Stomach smooth muscle (tissue), 2 donors: ENCODE measurements at regions not wholly inside any gene's neighbourhood (a gene's known extent, or its start where the extent isn't known, plus 50 kb on each side); places are given as distances from the start of the nearest gene placed in this dataset.

Source experiments
- H3K27ac ChIP-seq: one replicate; pipeline ENCODE4 v1.7.0; 2013; ENCODE audit warnings: mild to moderate bottlenecking, low read length, inconsistent platforms
- H3K27me3 ChIP-seq, 2 donors: one replicate each; pipeline ENCODE4 v1.7.0; 2013; ENCODE audit warnings: low read length in 2 of 2; ENCODE audit not compliant: insufficient read depth in 2 of 2, control insufficient read depth in 1 of 2
- H3K36me3 ChIP-seq, 2 donors: one replicate each; pipeline ENCODE4 v1.7.0; 2013; ENCODE audit warnings: low read length in 2 of 2; ENCODE audit not compliant: control insufficient read depth in 2 of 2, insufficient read depth in 2 of 2
- H3K4me1 ChIP-seq: one replicate; pipeline ENCODE4 v1.7.0; 2013; ENCODE audit warnings: low read length; ENCODE audit not compliant: control insufficient read depth, insufficient read depth
- H3K4me3 ChIP-seq, 2 donors: one replicate each; pipeline ENCODE4 v1.7.0; 2013; ENCODE audit warnings: low read length in 2 of 2
- H3K9ac ChIP-seq, 2 donors: one replicate each; pipeline ENCODE4 v1.7.0; 2013; ENCODE audit warnings: low read length in 2 of 2, mild to moderate bottlenecking in 1 of 2
- H3K9me3 ChIP-seq, 2 donors: one replicate each; pipeline ENCODE4 v1.7.0; 2013; ENCODE audit warnings: low read length in 2 of 2; ENCODE audit not compliant: control insufficient read depth in 2 of 2
- donor health status: healthy.
- donor health status: Pancreatic carcinoma.

- Histone ChIP-seq H3K36me3 (no peaks in the 10 kb centered on the region), H3K27ac (no peak overlapping the region), H3K4me3 (no peak overlapping the region), H3K27me3 (no peaks in the 10 kb centered on the region), H3K9me3 (peaks cover 0 to 6% of the 10 kb centered on the region in 2 donors), H3K4me1 (peaks cover 4% of the 10 kb centered on the region), H3K9ac (no peak overlapping the region)
These were observed 181.5 kb upstream of the PELI2 start for GRCh38 chr14:55936691-55937090.

GRCh38 chr14:55938249-55938791 is 179.9 kb upstream of the PELI2 start:
- H3K36me3 ChIP-seq = no peaks in the 10 kb centered on the region
- H3K4me3 ChIP-seq = no peak overlapping the region
- peaks cover 0 to 6% of the 10 kb centered on the region in 2 donors for H3K9me3 ChIP-seq
- H3K27ac ChIP-seq = no peak overlapping the region
- peaks cover 4% of the 10 kb centered on the region for H3K4me1 ChIP-seq
- H3K27me3 ChIP-seq = no peaks in the 10 kb centered on the region
- H3K9ac ChIP-seq = no peak overlapping the region

- H3K27ac ChIP-seq = no peak overlapping the region
- no peak overlapping the region for H3K9ac ChIP-seq
- no peaks in the 10 kb centered on the region for H3K9me3 ChIP-seq
- no peaks in the 10 kb centered on the region for H3K27me3 ChIP-seq
- H3K4me1 ChIP-seq = peaks cover 4% of the 10 kb centered on the region
- no peaks in the 10 kb centered on the region for H3K36me3 ChIP-seq
- no peak overlapping the region for H3K4me3 ChIP-seq
These were observed 176.0 kb upstream of the PELI2 start for GRCh38 chr14:55942076-55942654.

GRCh38 chr14:55942826-55943225 is 175.4 kb upstream of the PELI2 start:
- Histone ChIP-seq H3K4me3 (no peak overlapping the region), H3K9ac (no peak overlapping the region), H3K9me3 (no peaks in the 10 kb centered on the region), H3K27me3 (no peaks in the 10 kb centered on the region), H3K36me3 (no peaks in the 10 kb centered on the region), H3K4me1 (peaks cover 4% of the 10 kb centered on the region), H3K27ac (no peak overlapping the region)

GRCh38 chr14:55944757-55945156 is 173.5 kb upstream of the PELI2 start:
- Histone ChIP-seq H3K4me1 (no peaks in the 10 kb centered on the region), H3K4me3 (no peak overlapping the region), H3K27me3 (no peaks in the 10 kb centered on the region), H3K27ac (no peak overlapping the region), H3K9ac (no peak overlapping the region), H3K9me3 (no peaks in the 10 kb centered on the region), H3K36me3 (no peaks in the 10 kb centered on the region)

GRCh38 chr14:55946231-55946630 is 172.0 kb upstream of the PELI2 start:
- H3K4me3 ChIP-seq = no peak overlapping the region
- no peaks in the 10 kb centered on the region for H3K9me3 ChIP-seq
- H3K4me1 ChIP-seq = no peaks in the 10 kb centered on the region
- H3K9ac ChIP-seq = no peak overlapping the region
- H3K27me3 ChIP-seq = no peaks in the 10 kb centered on the region
- no peaks in the 10 kb centered on the region for H3K36me3 ChIP-seq
- H3K27ac ChIP-seq = no peak overlapping the region

- H3K4me3 ChIP-seq = no peak overlapping the region
- H3K36me3 ChIP-seq = no peaks in the 10 kb centered on the region
- no peaks in the 10 kb centered on the region for H3K9me3 ChIP-seq
- no peak overlapping the region for H3K27ac ChIP-seq
- H3K4me1 ChIP-seq = no peaks in the 10 kb centered on the region
- H3K9ac ChIP-seq = no peak overlapping the region
- no peaks in the 10 kb centered on the region for H3K27me3 ChIP-seq
These were observed 169.8 kb upstream of the PELI2 start for GRCh38 chr14:55948399-55948798.

GRCh38 chr14:55949708-55950107 is 168.5 kb upstream of the PELI2 start:
- H3K36me3 ChIP-seq = no peaks in the 10 kb centered on the region
- no peaks in the 10 kb centered on the region for H3K27me3 ChIP-seq
- H3K4me1 ChIP-seq = no peaks in the 10 kb centered on the region
- H3K27ac ChIP-seq = no peak overlapping the region
- no peak overlapping the region for H3K4me3 ChIP-seq
- H3K9ac ChIP-seq = no peak overlapping the region
- H3K9me3 ChIP-seq = no peaks in the 10 kb centered on the region

GRCh38 chr14:55950135-55950534 is 168.1 kb upstream of the PELI2 start:
- no peaks in the 10 kb centered on the region for H3K9me3 ChIP-seq
- no peak overlapping the region for H3K27ac ChIP-seq
- no peak overlapping the region for H3K9ac ChIP-seq
- no peaks in the 10 kb centered on the region for H3K27me3 ChIP-seq
- no peaks in the 10 kb centered on the region for H3K4me1 ChIP-seq
- H3K4me3 ChIP-seq = no peak overlapping the region
- H3K36me3 ChIP-seq = no peaks in the 10 kb centered on the region

- H3K27me3 ChIP-seq = no peaks in the 10 kb centered on the region
- no peak overlapping the region for H3K27ac ChIP-seq
- H3K36me3 ChIP-seq = no peaks in the 10 kb centered on the region
- H3K9ac ChIP-seq = no peak overlapping the region
- no peaks in the 10 kb centered on the region for H3K9me3 ChIP-seq
- no peak overlapping the region for H3K4me3 ChIP-seq
- no peaks in the 10 kb centered on the region for H3K4me1 ChIP-seq
These were observed 166.6 kb upstream of the PELI2 start for GRCh38 chr14:55951341-55952206.

GRCh38 chr14:55954108-55954507 is 164.1 kb upstream of the PELI2 start:
- Histone ChIP-seq H3K36me3 (no peaks in the 10 kb centered on the region), H3K27me3 (no peaks in the 10 kb centered on the region), H3K4me3 (no peak overlapping the region), H3K4me1 (no peaks in the 10 kb centered on the region), H3K9me3 (no peaks in the 10 kb centered on the region), H3K9ac (no peak overlapping the region), H3K27ac (no peak overlapping the region)
